Mammary epithelial cell (primary cell): ENCODE measurements at regions not wholly inside any gene's neighbourhood (a gene's known extent, or its start where the extent isn't known, plus 50 kb on each side); places are given as distances from the start of the nearest gene placed in this dataset.

Experiments used
- CTCF ChIP-seq, 2 donors: IDR thresholded peaks in 1 of 2; conservative IDR thresholded peaks in 1 of 2; 2 replicates each; pipeline ENCODE4 v1.5.1; 2011 to 2012; ENCODE audit warnings: inconsistent platforms in 2 of 2, low read length in 2 of 2, mild to moderate bottlenecking in 2 of 2, control low read depth in 1 of 2, low read depth in 1 of 2; ENCODE audit not compliant: insufficient read depth in 1 of 2; ENCODE audit errors: extremely low read depth in 1 of 2
- EZH2 ChIP-seq: IDR thresholded peaks from 2 replicates; pipeline ENCODE4 v1.6.1; 2012; ENCODE audit warnings: low read length, inconsistent platforms, borderline replicate concordance

- TF ChIP-seq CTCF (conservative IDR thresholded peaks at IDR 0.05 in 1 of 2, IDR thresholded peaks at IDR 0.05 in 1 of 2; ENCODE audit: extremely low read depth in 1 of 2, insufficient read depth in 1 of 2, low read depth in 1 of 2, low read length in 2 of 2): no peak
- no peak for TF ChIP-seq EZH2
These were observed 403.1 kb downstream of the RRAGC start for GRCh38 chr1:38456531-38456876.
